IPS-18a (cell line): ENCODE measurements at regions not wholly inside any gene's neighbourhood (a gene's known extent, or its start where the extent isn't known, plus 50 kb on each side); places are given as distances from the start of the nearest gene placed in this dataset.

Source experiments
- H3K27ac ChIP-seq: one replicate; pipeline ENCODE4 v1.5.1; 2013; ENCODE audit warnings: low read length
- H3K27me3 ChIP-seq: one replicate; pipeline ENCODE4 v1.6.1; 2013; ENCODE audit warnings: mild to moderate bottlenecking, low read length; ENCODE audit not compliant: control insufficient read depth, insufficient read depth
- H3K36me3 ChIP-seq: one replicate; pipeline ENCODE4 v1.6.1; 2013; ENCODE audit warnings: low read depth, low read length; ENCODE audit not compliant: control insufficient read depth
- H3K4me1 ChIP-seq: one replicate; pipeline ENCODE4 v1.6.1; 2013; ENCODE audit warnings: low read depth, low read length; ENCODE audit not compliant: control insufficient read depth
- H3K4me3 ChIP-seq: one replicate; pipeline ENCODE4 v1.5.1; 2013; ENCODE audit warnings: low read length
- H3K9ac ChIP-seq: one replicate; pipeline ENCODE4 v1.6.1; 2013; ENCODE audit warnings: mild to moderate bottlenecking, low read length, moderate library complexity
- H3K9me3 ChIP-seq: one replicate; pipeline ENCODE4 v1.6.1; 2013; ENCODE audit warnings: low read depth, low read length; ENCODE audit not compliant: control insufficient read depth

- H3K4me1 ChIP-seq: no peaks in the 10 kb centered on the region
- no peak overlapping the region for H3K4me3 ChIP-seq
- no peaks in the 10 kb centered on the region for H3K9me3 ChIP-seq
- no peaks in the 10 kb centered on the region for H3K27me3 ChIP-seq
- H3K36me3 ChIP-seq: no peaks in the 10 kb centered on the region
- H3K27ac ChIP-seq: no peak overlapping the region
- H3K9ac ChIP-seq: no peak overlapping the region
Measured at GRCh38 chr12:60920841-60921495, 1325.1 kb downstream of the SLC16A7 start.

- H3K4me3 ChIP-seq: no peak overlapping the region
- H3K9ac ChIP-seq: no peak overlapping the region
- no peaks in the 10 kb centered on the region for H3K9me3 ChIP-seq
- H3K36me3 ChIP-seq: no peaks in the 10 kb centered on the region
- H3K27me3 ChIP-seq: no peaks in the 10 kb centered on the region
- no peaks in the 10 kb centered on the region for H3K4me1 ChIP-seq
- no peak overlapping the region for H3K27ac ChIP-seq
Measured at GRCh38 chr12:60921541-60921940, 1325.7 kb downstream of the SLC16A7 start.

GRCh38 chr12:60926256-60926655, 1330.4 kb downstream of the SLC16A7 start:
- H3K27ac ChIP-seq: no peak overlapping the region
- no peaks in the 10 kb centered on the region for H3K27me3 ChIP-seq
- H3K9ac ChIP-seq: no peak overlapping the region
- H3K36me3 ChIP-seq: no peaks in the 10 kb centered on the region
- H3K4me3 ChIP-seq: no peak overlapping the region
- no peaks in the 10 kb centered on the region for H3K9me3 ChIP-seq
- no peaks in the 10 kb centered on the region for H3K4me1 ChIP-seq

- Histone ChIP-seq H3K4me1 (no peaks in the 10 kb centered on the region), H3K4me3 (no peak overlapping the region), H3K9me3 (peaks cover 11% of the 10 kb centered on the region)
Measured at GRCh38 chr12:60930151-60930550, 1330.1 kb upstream of the USP15 start.

GRCh38 chr12:60935981-60936761, 1324.0 kb upstream of the USP15 start:
- no peak overlapping the region for H3K4me3 ChIP-seq
- no peaks in the 10 kb centered on the region for H3K4me1 ChIP-seq
- no peak overlapping the region for H3K27ac ChIP-seq
- H3K9ac ChIP-seq: no peak overlapping the region
- H3K36me3 ChIP-seq: no peaks in the 10 kb centered on the region
- H3K27me3 ChIP-seq: no peaks in the 10 kb centered on the region
- peaks cover 11% of the 10 kb centered on the region for H3K9me3 ChIP-seq

More at GRCh38 chr12:60930151-60930550, 1330.1 kb upstream of the USP15 start:
- Histone ChIP-seq H3K27ac (no peak overlapping the region), H3K27me3 (no peaks in the 10 kb centered on the region), H3K36me3 (no peaks in the 10 kb centered on the region), H3K9ac (no peak overlapping the region)

- Histone ChIP-seq H3K36me3 (no peaks in the 10 kb centered on the region), H3K4me1 (no peaks in the 10 kb centered on the region), H3K27me3 (no peaks in the 10 kb centered on the region), H3K9me3 (no peaks in the 10 kb centered on the region), H3K9ac (no peak overlapping the region), H3K4me3 (no peak overlapping the region), H3K27ac (no peak overlapping the region)
Measured at GRCh38 chr12:60947533-60947932, 1312.7 kb upstream of the USP15 start.

- Histone ChIP-seq H3K27ac (no peak overlapping the region), H3K36me3 (no peaks in the 10 kb centered on the region), H3K9me3 (no peaks in the 10 kb centered on the region), H3K27me3 (no peaks in the 10 kb centered on the region), H3K4me3 (no peak overlapping the region), H3K4me1 (no peaks in the 10 kb centered on the region), H3K9ac (no peak overlapping the region)
Measured at GRCh38 chr12:60967128-60967527, 1293.1 kb upstream of the USP15 start.

GRCh38 chr12:60977966-60978365, 1282.2 kb upstream of the USP15 start:
- Histone ChIP-seq H3K27ac (no peak overlapping the region), H3K4me3 (no peak overlapping the region), H3K4me1 (peaks cover 21% of the 10 kb centered on the region), H3K9ac (no peak overlapping the region), H3K36me3 (no peaks in the 10 kb centered on the region), H3K27me3 (no peaks in the 10 kb centered on the region), H3K9me3 (no peaks in the 10 kb centered on the region)

GRCh38 chr12:60980558-60980957, 1279.6 kb upstream of the USP15 start:
- H3K27me3 ChIP-seq: no peaks in the 10 kb centered on the region

GRCh38 chr12:60981473-60981872, 1278.7 kb upstream of the USP15 start:
- Histone ChIP-seq H3K27ac (no peak overlapping the region), H3K27me3 (no peaks in the 10 kb centered on the region), H3K9me3 (peaks cover 7% of the 10 kb centered on the region), H3K9ac (no peak overlapping the region), H3K4me1 (peaks cover 21% of the 10 kb centered on the region), H3K4me3 (no peak overlapping the region), H3K36me3 (no peaks in the 10 kb centered on the region)

More at GRCh38 chr12:60980558-60980957, 1279.6 kb upstream of the USP15 start:
- Histone ChIP-seq H3K4me3 (no peak overlapping the region), H3K9me3 (peaks cover 7% of the 10 kb centered on the region), H3K4me1 (peaks cover 21% of the 10 kb centered on the region), H3K36me3 (no peaks in the 10 kb centered on the region), H3K9ac (no peak overlapping the region), H3K27ac (no peak overlapping the region)

- H3K9ac ChIP-seq: no peak overlapping the region
- no peaks in the 10 kb centered on the region for H3K9me3 ChIP-seq
- H3K27me3 ChIP-seq: no peaks in the 10 kb centered on the region
- H3K27ac ChIP-seq: no peak overlapping the region
- H3K36me3 ChIP-seq: no peaks in the 10 kb centered on the region
- no peaks in the 10 kb centered on the region for H3K4me1 ChIP-seq
- H3K4me3 ChIP-seq: no peak overlapping the region
Measured at GRCh38 chr12:60992087-60992486, 1268.1 kb upstream of the USP15 start.
